K562 (cell line): ENCODE measurements at regions not wholly inside any gene's neighbourhood (a gene's known extent, or its start where the extent isn't known, plus 50 kb on each side); places are given as distances from the start of the nearest gene placed in this dataset.

Source experiments
- ATF7 ChIP-seq: fragments of 450-650 bp; IDR thresholded peaks from 2 replicates; pipeline ENCODE4 v1.7.1; 2014; ENCODE audit warnings: mild to moderate bottlenecking, moderate library complexity
- CCAR2 ChIP-seq: fragments of 200-400 bp; formaldehyde crosslinking; IDR thresholded peaks from 2 replicates; pipeline ENCODE4 v1.6.1; 2017; ENCODE audit warnings: mild to moderate bottlenecking, low read depth, low read length
- CTCFL ChIP-seq: IDR thresholded peaks from 2 replicates; pipeline ENCODE4 v1.6.1; 2011; ENCODE audit warnings: borderline replicate concordance, low read depth, mild to moderate bottlenecking, moderate library complexity, low read length; ENCODE audit not compliant: insufficient read depth, poor library complexity, severe bottlenecking
- HDAC1 ChIP-seq, 2 experiments: fragments of 450-650 bp; IDR thresholded peaks; 2 replicates each; pipeline ENCODE4 v1.6.1; 2016 to 2017; ENCODE audit warnings: inconsistent platforms in 1 of 2, mild to moderate bottlenecking in 1 of 2, moderate library complexity in 1 of 2
- IRF9 ChIP-seq: fragments of 450-650 bp; IDR thresholded peaks from 2 replicates; pipeline ENCODE4 v1.6.1; 2016; ENCODE audit warnings: missing biosample characterization, missing genetic modification characterization
- MAFG ChIP-seq: fragments of 450-650 bp; conservative IDR thresholded peaks from 2 replicates; pipeline ENCODE4 v1.6.1; 2016; ENCODE audit warnings: missing genetic modification characterization, missing compliant biosample characterization
- POLR2A ChIP-seq: fragments of 450-650 bp; conservative IDR thresholded peaks from 2 replicates; pipeline ENCODE4 v1.6.1; 2016
- SLC30A9 ChIP-seq: fragments of 250-450 bp; sonication (Bioruptor Pico); IDR thresholded peaks from 2 replicates; pipeline ENCODE4 v1.8.0; 2022; ENCODE audit warnings: mild to moderate bottlenecking, moderate library complexity
- SRSF7 ChIP-seq: fragments of 200-400 bp; formaldehyde crosslinking; optimal IDR thresholded peaks from 2 replicates; pipeline ENCODE3; 2017; ENCODE audit warnings: mild to moderate bottlenecking, low read depth, low read length
- ZNF133 ChIP-seq: fragments of 250-450 bp; sonication (Bioruptor Pico); IDR thresholded peaks from 2 replicates; pipeline ENCODE4 v1.4.0; 2020; ENCODE audit warnings: mild to moderate bottlenecking
- ZNF165 ChIP-seq: fragments of 250-450 bp; sonication (Bioruptor Pico); IDR thresholded peaks from 2 replicates; pipeline ENCODE4 v1.4.0; 2020; ENCODE audit warnings: borderline replicate concordance

GRCh38 chr3:88221726-88222125 is 72.0 kb downstream of the C3orf38 start (continued):
- no peak for TF ChIP-seq ATF7
- no peak for TF ChIP-seq ZNF165 (CRISPR knock-in tag)
- TF ChIP-seq MAFG (tag), result no peak
- no peak for TF ChIP-seq SLC30A9 (CRISPR knock-in tag)
- no peak for TF ChIP-seq CCAR2
- no peak for TF ChIP-seq HDAC1 (IDR thresholded peaks at IDR 0.05)
- TF ChIP-seq IRF9, result no peak
- no peak for TF ChIP-seq SRSF7
- no peak for TF ChIP-seq POLR2A
- TF ChIP-seq ZNF133 (CRISPR knock-in tag), result no peak
- TF ChIP-seq CTCFL, result no peak
